HG03442 (cell line): ENCODE measurements at regions not wholly inside any gene's neighbourhood (a gene's known extent, or its start where the extent isn't known, plus 50 kb on each side); places are given as distances from the start of the nearest gene placed in this dataset.
"Not testable (repeated sequence)": the region's sequence is repeated elsewhere in the genome, so short reads cannot be mapped to it uniquely, and the experiment has no call there.

Experiments
- ATAC-seq: cut with Tn5 transposase; IDR thresholded peaks from one replicate; pipeline ENCODE4 v1.9.1; 2021; ENCODE audit warnings: mild to moderate bottlenecking, moderate library complexity; ENCODE audit not compliant: unreplicated experiment

GRCh38 chr3:104043001-104043543 lies 1323.6 kb upstream of the ALCAM start:
- not testable (repeated sequence) for ATAC-seq

DNA sequence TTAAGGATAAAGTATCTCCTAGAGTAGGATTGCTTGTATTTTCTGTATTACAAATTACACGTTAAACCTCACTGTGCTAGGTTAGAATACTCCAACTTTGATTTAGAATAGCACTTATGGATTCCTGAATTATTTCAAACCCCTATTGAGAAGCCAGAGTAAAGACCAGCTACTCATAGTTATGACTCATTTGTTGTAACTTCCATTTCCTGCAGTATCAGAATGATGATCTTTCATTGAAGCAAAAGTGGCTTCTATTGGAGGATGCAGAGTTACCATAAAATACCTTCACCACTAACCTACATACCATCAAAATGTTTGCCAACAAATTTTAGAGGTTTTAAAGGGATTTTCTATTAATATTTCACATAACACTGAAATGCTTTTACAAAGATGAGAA lies 1322.7 kb upstream of the ALCAM start:
- no peak for ATAC-seq

- ATAC-seq: no peak
Measured at GRCh38 chr3:104066658-104067057, 1300.1 kb upstream of the ALCAM start.

GRCh38 chr3:104069114-104069513 lies 1297.6 kb upstream of the ALCAM start:
- no peak for ATAC-seq

DNA sequence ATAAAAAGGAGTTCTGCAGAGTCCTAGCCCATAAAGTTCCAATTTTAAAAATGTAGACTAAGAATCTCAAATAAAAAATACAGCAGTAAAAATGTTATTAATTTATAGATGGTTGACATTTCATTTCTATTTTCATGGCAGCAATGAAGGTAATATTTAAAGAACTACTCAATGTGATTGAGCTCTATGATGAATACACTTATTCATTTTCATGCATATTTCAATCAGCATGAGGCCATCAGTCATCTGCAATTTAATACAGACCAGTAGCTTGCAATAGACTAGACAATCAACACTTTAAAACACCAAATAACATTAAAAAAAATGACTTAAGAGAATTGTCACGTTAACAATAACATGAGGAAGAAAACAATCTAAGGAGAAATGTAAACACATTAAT lies 1295.8 kb upstream of the ALCAM start:
- ATAC-seq: no peak

DNA sequence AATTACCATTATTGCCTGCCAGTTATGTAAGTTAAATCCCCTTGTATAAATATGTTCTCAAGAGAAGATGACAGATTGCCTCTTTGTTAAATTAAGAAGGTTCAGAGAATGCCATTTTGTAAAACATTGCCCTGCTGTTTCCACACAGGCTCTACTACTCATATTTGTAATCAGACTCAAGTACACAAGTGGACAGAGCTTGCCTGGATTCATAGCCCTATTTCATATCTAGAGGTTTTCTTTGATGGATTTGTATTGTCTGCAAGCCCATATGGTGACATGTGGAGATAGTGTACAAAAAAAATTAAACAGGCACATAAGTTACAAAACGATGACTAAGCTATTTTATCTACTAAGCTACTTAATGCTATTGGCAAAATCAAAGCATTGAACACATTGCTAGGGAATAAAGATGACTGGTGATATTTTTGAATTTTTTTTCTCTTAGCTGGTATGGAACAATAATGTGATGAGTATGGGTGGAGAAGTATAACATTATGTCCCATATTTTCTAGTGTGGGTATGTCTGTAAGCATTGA lies 1286.6 kb upstream of the ALCAM start:
- no peak for ATAC-seq

DNA sequence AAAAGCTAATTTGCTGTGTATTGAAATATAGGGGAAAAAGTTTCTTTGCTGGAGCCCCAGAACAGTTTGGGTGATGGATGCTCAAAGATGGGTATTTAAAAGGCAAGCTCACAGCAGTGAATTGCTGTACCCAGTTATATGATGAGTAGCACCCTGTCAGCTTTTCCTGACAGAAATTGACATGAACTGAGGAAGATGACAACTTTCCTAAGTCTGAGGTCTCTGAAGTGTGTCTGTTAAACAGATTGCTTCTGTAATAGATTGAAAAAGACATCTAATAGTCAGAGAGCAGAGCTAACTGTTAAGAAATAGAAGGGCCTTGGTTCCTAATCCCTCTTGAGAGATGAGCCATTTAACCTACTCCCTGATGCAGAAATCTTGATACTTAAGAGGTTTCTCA lies 1278.0 kb upstream of the ALCAM start:
- ATAC-seq: no peak

DNA sequence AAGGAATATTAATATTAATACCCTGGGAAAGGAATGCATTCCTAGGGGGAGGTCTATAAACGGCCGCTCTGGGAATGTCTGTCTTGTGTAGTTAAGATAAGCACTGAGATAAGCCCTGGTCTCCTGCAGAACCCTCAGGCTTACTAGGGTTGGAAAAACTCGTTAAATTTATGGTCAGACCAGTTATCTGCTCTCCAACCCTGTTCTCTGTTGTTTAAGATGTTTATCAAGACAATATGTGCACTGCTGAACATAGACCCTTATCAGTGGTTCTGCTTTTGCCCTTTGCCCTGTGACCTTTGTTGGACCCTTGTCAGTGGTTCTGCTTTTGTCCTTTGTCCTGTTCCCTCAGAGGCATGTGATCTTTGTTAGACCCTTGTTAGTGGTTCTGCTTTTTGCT lies 1276.7 kb upstream of the ALCAM start:
- not testable (repeated sequence) for ATAC-seq

- ATAC-seq: no peak
Measured at GRCh38 chr3:104101736-104102135, 1265.0 kb upstream of the ALCAM start.

GRCh38 chr3:104102386-104102785 lies 1264.3 kb upstream of the ALCAM start:
- ATAC-seq: peak; percentile 94

GRCh38 chr3:104106276-104106675 lies 1260.4 kb upstream of the ALCAM start:
- ATAC-seq: no peak

- no peak for ATAC-seq
Measured at GRCh38 chr3:104108522-104108921, 1258.2 kb upstream of the ALCAM start.

DNA sequence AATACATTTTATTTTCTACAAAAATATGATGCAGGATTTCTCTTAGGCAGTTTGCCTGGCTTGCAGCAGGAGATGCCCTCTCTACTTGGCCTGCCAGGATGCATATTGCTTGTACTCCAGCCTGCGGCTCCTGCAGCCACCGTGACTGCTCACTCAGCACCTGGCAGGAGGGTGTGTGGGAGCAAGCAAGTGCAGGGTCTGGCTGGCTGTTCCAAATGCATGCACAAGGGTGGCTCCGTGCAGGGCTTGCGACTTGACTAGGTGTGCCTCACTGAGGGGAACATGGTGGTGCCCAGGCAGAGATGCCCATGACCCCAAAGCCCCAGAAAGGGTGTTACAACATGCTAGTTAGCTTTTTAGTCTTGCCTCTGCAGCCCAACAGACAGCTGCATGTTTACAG lies 1240.2 kb upstream of the ALCAM start:
- ATAC-seq: no peak

DNA sequence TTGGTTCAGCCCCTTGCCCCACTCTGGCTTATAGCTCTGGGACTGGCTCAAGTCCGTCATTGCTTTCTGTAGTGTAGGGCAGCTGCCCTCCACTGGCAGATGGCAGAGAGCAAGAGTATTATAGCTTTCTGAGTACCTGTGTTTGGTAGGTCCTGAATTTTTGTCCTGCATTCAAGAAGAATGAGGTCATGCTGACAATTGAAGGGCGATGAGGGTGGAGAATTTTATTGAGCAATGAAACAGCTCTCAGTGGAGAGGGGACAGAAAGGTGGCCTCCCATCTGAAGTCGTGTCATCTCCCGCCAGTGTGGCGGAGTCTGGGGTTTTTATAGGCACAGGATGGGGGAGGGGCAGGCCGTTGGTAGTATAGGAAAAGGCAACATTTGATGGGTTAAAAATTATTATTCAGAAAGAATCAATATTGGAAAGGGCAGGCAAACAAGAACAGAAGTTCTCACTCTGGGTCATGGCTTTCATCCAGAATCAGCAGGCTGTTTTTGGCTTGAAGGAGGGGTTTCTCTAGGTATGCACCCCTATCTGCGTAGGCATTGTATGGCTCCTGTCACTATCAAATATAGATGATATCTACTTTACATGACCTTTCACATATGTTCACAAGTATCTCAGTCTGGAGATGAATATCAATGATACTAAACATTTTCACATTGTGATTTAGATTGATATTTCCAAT lies 1239.7 kb upstream of the ALCAM start:
- ATAC-seq: no peak

GRCh38 chr3:104127830-104128229 lies 1238.9 kb upstream of the ALCAM start:
- no peak for ATAC-seq

DNA sequence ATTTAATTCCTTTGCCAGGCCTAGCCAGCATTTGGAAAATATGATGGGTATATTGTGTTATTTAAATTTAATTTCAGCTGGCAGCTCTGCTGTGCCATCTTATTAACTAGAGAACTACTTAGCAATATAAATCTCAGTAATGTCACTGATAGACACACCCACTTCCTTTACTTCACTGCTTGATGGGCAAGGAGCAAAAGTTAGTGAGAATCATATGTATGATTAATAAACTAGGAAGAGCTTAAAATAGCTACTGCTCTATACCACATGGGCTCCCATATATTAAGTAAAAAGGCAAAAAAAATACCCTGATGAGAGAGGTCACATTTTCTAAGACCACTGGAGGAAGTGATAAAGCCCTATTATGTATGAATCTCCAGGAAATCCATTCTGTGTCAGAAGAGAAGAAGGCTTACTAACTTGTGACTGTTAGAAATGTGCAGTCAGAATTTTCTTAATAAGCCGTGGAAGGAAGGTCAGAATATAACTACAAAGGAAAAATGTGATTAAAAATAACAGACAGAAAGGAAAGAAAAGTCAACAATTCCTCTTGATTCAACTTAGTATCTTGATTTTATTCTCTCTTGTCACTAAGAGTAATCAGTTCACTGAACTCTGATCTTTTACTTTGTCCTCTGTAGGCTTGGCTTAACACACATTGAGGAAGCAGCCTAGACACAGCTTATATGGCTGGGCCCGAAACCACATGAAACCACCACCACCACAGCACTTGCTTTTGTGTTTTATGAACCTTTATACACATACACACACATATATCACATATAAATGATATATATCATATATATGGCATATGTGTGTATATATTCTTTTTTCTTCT lies 1233.9 kb upstream of the ALCAM start:
- ATAC-seq: no peak

DNA sequence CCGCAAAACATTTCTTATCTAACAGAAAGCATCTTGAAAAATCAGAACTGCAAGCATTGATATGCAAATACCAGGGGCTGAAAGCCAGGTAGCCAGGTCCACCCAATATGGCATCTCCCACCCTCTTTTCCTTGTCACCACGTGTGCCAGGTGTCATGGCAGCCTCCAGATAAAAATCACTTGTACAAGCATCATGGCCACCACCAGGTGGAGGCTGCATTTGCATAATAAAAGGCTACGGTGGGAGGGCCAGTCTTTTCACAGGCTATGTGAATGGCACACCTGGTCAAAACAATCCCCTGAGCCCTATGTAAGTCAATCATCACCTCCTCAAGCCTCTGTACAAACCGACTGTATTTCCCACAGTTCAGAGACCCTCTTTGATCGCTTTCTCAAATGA lies 1233.1 kb upstream of the ALCAM start:
- ATAC-seq: no peak

- no peak for ATAC-seq
Measured at GRCh38 chr3:104137116-104137515, 1229.6 kb upstream of the ALCAM start.

DNA sequence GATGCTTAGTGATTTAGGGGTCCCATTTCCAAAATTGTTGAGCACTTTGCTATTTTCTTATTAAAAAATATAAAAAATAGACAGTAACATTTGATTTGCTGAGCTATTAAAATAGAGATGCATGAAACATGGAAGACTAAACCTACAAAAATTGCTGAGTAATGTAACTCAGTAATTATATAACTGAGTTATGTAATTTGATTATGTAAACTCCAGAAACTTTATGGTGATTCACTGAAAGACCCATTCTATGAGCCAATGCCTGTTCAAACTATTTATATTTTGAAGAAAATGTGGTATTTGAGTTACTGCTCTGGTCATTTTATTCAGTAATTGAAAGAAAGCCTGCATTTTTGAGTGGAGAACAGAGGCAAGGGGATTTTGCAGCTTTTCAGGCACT lies 1221.5 kb upstream of the ALCAM start:
- no peak for ATAC-seq

DNA sequence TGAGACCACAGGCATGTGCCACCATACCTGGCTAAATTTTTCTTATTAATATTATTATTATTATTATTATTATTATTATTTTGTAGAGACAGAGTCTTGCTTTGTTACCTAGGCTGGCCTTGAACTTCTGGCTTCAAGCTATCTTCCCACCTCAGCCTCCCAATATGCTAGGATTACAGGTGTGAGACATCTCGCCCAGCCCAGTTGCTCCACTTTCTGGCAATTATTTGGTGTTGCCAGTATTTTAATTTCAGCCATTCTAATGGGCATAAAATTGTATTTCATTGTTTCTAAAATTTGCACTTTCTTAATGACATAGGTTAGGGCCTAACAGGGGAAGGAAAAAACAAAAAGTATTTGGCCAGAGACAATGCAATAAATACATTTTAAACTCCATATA lies 1217.6 kb upstream of the ALCAM start:
- no peak for ATAC-seq

- ATAC-seq: no peak
Measured at GRCh38 chr3:104150724-104151123, 1216.0 kb upstream of the ALCAM start.

GRCh38 chr3:104154896-104155295 lies 1211.8 kb upstream of the ALCAM start:
- ATAC-seq: no peak
